ENCODE measurements at regions not wholly inside any gene's neighbourhood (a gene's known extent, or its start where the extent isn't known, plus 50 kb on each side); places are given as distances from the start of the nearest gene placed in this dataset.

- no peak for TF ChIP-seq CTCF (IDR thresholded peaks at IDR 0.05; ENCODE audit: extremely low read depth, missing control alignments)
- DNase-seq (ENCODE audit: low spot score), result no peak
These were observed 165.7 kb upstream of the RTL1 start for GRCh38 chr14:101069228-101069549.

- no peak for TF ChIP-seq CTCF (IDR thresholded peaks at IDR 0.05; ENCODE audit: extremely low read depth, missing control alignments)
- no peak for DNase-seq (ENCODE audit: low spot score)
These were observed 166.3 kb upstream of the RTL1 start for GRCh38 chr14:101069666-101070362.

- DNase-seq (ENCODE audit: low spot score), result no peak
- no peak for TF ChIP-seq CTCF (IDR thresholded peaks at IDR 0.05; ENCODE audit: extremely low read depth, missing control alignments)
These were observed 167.3 kb upstream of the RTL1 start for GRCh38 chr14:101070540-101071492.

GRCh38 chr14:101071493-101071906, 168.0 kb upstream of the RTL1 start:
- TF ChIP-seq CTCF (IDR thresholded peaks at IDR 0.05; ENCODE audit: extremely low read depth, missing control alignments), result no peak
- no peak for DNase-seq (ENCODE audit: low spot score)

GRCh38 chr14:101072070-101072469, 168.5 kb upstream of the RTL1 start:
- TF ChIP-seq CTCF (IDR thresholded peaks at IDR 0.05; ENCODE audit: extremely low read depth, missing control alignments), result no peak
- no peak for DNase-seq (ENCODE audit: low spot score)

GRCh38 chr14:101072531-101072930, 169.0 kb upstream of the RTL1 start:
- TF ChIP-seq CTCF (IDR thresholded peaks at IDR 0.05; ENCODE audit: extremely low read depth, missing control alignments), result no peak
- no peak for DNase-seq (ENCODE audit: low spot score)

- no peak for TF ChIP-seq CTCF (IDR thresholded peaks at IDR 0.05; ENCODE audit: extremely low read depth, missing control alignments)
- DNase-seq (ENCODE audit: low spot score), result peak; percentile 72
These were observed 169.5 kb upstream of the RTL1 start for GRCh38 chr14:101072945-101073597.

All from GM20000 (cell line).